OCI-M2 (cell line): ENCODE measurements at regions not wholly inside any gene's neighbourhood (a gene's known extent, or its start where the extent isn't known, plus 50 kb on each side); places are given as distances from the start of the nearest gene placed in this dataset.

Source experiments
- DNase-seq: peaks from one replicate; lab custom pipeline; 2025; ENCODE audit not compliant: unreplicated experiment; lab: John Stamatoyannopoulos, UW

DNA sequence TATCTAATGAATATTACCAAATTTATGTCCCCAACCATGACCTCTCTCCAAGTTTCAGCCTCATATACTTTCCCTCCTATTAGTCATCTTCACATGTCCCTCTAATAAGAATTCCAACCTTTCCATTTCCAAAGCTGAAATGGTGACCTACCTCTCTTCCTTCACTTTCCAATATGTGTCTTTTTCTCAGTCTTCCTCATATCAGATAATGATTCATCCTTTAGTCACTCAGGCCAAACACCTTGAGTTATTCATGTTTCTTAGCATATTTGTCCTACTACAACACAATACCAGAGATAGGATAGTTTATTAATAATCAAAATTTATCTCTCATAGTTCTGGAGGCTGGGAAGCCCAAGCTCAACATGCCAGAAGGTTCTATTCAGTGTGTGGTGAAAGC is 318.5 kb upstream of the ZWINT start:
- no peak for DNase-seq

DNA sequence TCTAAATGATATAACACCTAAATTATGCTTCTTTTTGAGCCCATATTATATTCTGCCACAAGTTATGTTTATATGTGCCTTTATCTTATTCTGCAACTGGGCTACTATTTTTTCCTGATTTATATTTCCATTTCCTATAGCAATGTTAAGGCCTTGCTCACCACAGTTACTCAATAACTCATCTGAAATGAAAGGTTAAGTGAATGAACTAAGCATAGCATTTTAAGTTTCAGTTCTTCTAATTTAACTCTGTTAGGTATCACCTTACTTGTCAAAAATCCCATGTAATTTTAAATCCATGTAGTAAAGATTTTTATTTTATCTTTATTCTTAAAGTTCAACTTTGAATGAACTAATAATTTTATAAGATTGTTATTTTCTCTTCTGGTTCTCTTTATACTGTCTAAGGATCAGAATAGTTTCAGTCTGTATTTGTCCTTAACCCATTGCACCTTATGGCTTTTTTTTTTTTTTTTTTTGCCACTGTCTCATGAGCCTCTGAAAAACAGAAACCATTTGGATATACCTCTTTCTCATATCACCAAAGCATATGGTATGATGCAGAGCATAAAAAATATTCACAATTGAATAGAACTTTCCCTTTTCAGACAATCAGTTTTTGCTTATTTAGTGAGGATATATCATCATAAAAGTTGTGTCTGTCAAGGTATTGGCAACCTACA is 301.8 kb upstream of the ZWINT start:
- no peak for DNase-seq

DNA sequence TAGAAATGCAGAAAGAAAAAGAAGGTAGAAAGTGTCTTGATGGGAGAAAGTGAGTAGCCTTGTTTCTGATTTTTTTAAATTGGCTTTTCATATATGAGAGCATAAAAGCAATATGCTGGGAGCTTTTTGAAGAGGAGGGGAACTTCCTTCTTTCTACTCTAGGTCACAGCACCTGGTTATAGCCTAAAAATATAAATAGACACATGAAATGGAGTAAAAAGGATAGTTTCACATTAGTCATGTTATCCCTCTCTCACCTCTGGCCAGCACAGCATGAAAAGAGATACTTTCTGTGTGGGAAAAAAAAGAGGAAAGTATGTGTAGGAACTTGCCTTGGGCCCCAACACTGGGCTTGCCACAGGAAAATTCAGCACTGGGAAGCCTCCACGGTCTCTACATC is 292.2 kb upstream of the ZWINT start:
- no peak for DNase-seq

DNA sequence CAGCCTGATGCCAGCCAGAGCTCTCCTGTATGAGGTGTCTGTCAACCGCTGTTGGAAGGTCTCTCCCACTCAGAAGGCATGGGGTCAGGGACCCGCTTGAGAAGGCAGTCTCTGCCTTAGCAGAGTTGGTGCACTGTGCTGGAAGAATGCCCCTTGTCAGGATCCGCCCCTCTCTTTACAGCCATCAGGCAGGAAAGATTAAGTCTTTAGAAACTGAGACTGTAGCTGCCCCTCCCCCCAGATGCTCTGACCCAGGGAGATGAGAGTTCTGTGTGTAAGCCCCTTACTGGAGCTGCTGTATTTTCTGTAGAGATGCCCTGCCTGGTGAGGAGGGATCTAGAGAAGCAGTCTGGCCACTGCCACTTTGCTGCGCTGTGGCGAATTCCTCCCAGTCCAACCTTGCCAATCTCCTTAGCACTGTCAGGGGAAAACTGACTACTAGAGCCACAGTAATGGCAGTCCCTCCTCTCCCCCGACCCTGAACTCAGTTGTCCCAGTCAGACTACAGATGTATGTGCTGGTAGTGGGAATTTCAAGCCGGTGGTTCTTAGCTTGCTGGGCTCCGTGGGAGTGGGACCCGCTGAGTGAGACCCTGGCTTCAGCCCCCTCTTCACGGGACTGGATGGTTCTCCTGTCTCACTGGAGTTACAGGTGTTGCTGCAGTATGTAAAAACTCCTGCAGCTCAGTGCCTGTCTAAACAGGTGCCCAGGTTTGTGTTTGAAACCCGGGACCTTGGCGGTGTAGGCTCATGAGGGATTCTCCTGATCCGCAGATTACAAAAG is 285.5 kb upstream of the ZWINT start:
- no peak for DNase-seq

DNA sequence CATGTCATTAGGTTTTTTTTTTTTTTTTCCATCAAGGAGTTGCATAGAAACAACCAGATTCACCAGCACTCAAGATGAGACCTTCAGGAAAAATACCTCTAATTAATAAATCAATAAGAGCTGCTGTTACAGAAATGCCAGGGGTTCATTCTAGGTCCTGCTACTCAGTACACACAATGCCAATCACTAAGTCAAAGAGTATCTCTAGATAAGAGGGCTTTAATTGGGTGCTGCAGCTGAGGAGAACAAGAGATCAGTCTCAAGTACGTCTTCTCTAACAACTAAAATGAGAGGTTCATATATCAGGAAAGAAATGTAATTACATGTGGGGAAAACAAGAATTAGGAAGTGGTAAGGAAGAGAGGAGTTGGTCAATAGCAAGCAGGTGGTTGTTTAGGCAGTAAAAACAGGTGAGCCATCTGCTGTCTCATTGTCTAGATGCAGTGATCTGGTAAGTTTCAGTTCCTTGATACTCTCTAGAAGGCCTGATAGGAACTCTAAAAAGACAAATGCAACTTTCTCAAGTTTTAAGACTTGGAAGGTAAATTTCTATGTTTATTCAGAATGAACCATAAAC is 272.9 kb upstream of the ZWINT start:
- no peak for DNase-seq

DNA sequence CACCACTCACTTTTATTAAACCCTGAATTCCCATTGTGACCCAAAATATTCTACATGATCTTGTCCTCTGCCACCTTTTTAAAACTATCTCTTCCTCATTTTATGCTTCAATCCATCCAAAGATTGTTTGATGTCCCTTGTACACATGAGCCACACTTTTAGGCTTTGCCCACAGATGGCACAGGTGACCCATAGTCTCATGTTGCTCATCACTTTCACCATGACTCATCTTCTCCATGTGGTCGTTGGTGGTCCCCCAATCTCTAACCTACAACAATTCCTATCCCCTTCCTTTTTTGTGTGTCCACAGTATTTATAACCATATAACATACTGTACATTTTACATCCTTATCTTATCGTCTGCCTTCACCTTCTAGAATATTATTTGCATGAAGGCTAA is 271.5 kb upstream of the ZWINT start:
- DNase-seq = no peak

DNA sequence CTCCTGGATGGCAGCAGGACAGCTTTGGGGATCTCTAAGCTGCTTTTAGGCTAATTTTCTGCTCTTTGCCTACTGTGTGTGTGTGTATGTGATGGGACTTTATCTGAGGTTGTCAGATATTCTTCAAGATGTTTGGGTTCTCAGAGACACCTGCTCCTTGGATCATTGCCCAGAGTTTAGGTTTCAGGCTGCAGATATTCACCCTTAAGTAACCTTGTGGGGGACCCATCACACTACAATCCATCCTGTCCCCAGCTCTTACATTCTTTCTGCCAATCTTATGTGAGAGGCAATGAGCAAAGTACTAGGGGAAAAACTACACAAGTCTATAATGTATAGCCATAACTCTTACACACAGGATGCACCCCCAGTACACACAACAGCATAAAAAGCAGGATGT is 263.0 kb upstream of the ZWINT start:
- DNase-seq = no peak

DNA sequence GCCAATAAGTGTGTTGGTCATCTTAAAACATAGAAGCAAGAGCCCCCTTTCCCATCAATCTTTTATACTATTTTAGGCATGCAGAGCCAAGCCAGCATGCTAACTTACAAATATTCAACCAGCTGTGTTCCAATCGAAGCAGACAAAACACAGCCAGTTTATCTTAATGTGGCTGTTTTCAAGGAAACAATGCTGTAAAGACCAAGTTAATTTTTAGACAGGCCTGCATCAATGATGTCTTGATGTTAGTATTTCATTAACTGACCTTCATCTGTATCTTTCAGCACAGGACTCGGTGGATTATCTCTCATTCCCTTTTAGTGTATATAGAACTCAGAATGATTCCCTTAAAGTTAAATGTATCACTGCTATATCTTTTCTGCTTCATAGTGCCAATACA is 262.0 kb upstream of the ZWINT start:
- DNase-seq = no peak

DNA sequence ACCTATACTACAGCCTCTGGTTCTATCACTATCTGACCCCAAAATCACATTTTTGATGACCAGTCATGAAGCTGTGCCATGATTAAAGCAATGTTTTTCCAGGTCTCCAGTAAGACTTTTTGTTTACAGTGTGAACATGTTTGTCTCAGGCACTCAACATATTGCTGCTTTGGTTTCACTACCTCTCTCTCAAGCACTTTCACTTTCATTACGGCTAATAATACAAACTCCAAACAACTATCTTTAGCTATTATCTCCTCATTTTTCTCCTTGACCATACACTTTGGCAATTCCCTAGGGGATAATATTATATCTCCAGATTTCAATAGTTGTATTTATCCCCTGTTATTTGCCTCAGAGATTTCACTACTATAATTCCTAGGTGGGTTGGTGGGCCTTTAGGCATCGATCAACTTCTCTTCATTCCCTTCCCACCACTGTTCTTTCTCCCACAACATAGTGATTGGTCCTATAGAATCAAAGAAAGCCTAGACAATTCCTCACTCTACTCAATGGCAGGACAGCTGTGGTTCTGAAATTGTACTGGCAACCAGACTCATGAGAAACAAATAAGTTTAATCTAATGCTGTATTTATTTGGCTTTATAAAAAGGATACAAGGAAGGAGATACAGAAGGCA is 261.4 kb upstream of the ZWINT start:
- no peak for DNase-seq

DNA sequence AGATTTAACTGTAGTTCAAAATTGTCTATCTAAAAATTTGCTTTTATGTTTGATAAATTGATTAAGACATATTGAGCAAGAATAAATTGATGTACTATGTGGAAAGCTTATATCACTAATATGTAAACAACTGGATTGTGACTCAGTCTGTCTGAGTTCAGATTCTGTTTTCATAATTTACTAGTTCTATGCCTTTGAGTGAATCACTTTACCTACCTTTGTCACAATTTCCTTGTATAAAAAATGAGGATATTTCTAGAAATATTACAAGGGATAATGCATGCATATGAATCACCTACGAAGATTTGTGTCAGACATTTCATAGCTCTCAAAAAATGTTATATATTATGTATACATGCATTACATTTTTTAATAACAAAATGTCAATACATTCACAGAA is 245.1 kb upstream of the ZWINT start:
- DNase-seq = no peak

DNA sequence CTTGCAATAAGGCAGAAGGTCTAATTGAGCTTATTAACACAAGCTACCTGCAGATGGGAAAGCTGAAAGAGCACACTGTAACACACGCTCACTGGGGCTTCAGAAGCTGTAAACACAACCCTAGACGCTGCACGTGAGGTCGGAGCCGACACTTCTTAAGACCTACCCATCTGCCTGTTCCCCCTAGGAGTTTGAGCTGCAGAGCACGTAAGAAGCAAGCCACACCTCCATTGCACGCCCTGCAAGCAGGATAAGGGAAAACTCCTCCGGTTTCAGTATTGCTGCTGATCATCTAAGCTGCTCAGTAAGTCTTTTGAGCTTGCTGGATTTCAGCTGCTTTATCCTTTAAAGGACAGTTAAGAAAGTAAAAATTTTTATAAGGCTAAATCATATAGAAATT is 244.0 kb upstream of the ZWINT start:
- DNase-seq = no peak

DNA sequence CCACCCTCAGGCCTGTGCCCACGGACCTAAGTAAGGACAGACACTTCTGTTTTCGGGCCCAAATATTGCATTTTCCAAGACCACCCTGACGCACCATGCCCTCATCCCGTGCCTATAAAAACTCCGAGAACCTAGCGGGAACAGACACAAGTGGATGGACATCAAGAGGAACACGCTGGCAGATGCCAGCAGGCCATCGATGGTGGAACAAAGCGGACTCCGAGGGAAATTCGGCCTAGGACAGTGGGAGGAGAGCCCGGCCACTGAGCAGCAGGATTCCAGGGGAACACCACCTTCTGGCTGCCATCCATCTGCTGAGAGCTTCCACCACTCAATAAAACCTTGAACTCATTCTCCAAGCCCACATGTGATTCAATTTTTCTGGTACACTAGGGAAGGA is 243.6 kb upstream of the ZWINT start:
- no peak for DNase-seq

DNA sequence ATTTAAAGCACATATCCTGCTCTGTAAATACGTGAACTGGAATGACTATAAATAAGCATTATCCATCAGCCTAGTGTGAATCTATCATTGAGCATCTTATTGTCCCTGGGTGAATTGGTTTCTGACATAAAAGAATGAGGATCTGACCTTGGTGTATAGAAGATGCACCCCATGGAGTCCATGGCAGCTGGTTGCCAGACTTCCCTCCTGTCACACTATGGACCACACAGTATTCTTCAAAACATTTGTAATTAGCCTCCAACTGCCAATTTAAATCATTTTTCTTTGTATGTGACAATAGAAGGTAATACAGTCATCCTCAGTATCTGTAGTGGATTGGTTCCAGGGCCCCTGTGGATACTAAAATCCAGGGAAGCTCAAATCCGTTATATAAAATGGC is 238.1 kb upstream of the ZWINT start:
- DNase-seq = no peak

DNA sequence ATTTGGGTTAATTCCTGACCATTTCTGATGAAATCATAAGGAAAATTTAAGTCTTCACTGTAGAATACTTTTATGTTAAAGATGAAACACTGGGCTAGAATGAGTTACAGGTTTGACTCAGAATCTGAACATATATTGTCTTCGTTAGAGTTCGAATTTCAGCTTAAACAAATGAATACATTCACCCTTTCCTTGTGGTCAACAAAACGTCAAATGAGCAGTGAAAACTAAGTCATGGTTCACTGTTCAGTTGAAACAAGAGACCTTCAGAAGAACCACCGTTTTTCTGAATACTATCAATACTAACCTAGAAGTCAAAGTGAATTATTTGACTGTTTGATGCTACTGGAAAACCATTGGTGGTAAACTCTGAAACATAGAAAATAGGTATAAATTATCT is 235.2 kb upstream of the ZWINT start:
- DNase-seq = no peak

DNA sequence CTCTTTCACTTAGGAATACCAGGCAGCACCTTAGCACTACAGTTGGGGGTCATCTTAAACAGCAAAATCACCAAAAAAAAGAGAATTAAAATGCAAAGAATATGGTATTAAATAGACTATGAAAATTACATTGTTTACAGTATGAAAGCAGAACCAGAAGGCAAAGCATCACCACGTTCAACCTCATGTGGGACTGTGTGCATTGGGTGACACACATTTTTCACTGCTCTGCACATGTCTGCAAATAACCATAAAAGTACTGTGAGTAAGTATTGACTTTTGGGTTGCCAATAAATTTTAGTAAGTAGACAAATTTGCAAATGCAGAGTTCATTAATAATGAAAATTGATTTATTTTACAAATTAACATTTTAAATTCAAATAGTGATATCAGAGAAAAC is 232.1 kb upstream of the ZWINT start:
- DNase-seq = no peak

DNA sequence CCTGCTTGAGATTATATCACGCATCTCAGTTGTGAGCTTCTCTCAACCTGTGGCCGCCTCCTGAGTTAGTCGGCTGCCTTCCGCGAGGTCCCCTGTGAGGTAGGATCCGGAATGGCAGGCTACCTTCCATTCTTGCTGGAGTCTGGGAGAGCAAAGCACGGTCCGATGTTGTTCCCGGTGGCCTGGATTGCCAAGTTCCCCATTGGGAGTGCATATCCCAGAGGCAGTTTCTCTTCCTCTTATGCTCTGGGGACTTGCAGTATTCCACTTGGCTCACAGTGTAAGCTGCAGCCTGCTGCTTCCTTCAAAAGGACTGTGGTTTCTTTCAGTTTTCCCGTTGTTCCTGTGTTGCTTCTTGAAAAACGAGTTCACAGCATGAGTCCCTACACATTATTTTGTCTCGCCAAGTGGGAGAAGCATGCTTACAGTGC is 225.4 kb upstream of the ZWINT start:
- DNase-seq = no peak

DNA sequence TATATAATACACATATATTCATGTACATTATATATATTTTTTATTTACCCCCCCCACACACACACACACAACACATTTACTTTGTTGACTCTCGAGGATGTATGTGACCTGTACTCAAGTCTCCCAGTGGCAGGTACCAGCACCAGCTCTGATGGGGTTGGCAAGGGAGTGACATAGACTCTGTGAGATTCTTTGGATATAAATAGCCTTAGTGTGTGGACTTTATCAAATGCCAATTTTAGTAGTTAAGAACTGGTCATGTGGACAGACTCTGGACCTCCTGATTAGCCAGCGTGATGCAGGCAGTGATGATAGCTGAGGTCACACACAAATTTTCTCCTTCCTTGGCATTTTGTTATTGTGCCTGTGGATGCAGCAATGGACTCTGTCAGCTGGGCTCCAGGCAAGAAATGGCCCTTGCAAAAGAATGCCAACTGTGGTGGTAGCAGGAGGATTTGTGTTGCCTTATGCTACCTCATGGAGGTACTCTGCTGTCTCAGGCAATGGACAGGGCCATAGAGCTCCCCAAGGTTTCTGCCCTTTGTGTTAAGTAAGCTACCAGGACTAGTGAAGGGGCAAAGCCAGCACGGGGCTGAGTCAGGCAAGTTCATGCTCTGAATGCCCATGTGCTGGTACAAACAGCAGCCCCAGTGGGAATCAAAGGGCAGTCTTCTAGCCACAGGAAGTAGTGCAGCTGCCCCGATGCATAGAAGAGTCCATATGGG is 224.6 kb upstream of the ZWINT start:
- DNase-seq = no peak

DNA sequence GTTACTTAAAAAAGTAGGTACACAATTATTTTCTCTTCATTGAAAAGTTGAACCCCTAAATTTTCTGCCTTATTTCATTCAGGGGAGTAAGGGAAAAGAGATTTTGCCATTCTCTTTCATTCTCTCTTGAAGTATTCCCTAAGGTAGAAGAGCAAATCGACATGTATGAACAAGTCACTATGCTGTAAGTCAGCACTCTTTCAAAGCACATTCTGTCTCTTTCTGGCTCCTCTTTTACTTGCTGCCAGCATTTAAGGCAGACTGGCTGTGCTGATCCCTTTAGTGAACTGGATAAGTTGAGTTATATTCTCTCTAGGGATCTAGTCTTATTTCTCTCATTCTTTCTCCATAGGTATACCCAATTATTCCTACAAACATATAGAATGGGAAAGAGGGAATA is 222.3 kb upstream of the ZWINT start:
- DNase-seq = no peak

DNA sequence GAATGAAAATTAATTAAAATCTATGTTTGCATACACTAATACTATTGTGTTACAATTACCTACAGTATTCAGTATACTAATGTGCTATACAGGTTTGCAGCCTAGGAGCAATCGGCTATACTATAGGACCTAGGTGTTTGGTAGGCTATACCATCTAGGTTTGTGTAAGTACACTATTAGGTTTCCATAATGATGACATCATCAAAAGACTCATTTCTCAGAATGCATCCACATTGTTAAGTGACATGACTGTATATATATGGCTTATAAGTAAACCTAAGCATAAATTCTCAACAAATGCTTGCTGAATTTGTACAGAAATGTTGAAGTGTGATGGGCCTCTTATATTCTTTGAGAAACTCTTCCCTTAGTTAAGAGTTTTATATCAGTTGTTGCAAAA is 206.5 kb upstream of the ZWINT start:
- no peak for DNase-seq

DNA sequence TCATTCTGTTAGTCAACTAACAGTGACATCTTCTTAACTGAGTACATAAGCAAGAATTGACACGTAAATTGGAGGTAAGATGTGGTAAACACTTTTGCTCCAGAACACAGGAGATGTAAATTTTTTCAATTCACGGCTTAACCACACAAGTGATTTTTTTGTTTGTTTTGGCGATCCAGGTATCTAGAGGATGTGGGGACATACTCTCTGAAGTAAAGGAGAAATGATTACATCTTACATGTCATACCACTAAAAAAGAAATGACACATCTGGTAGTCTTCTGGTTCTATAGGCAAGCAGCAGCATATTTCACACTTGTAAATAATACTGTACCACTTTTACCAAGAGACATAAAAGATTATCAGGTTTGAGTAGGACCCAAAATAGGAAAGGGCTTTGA is 200.3 kb upstream of the ZWINT start:
- DNase-seq = no peak

DNA sequence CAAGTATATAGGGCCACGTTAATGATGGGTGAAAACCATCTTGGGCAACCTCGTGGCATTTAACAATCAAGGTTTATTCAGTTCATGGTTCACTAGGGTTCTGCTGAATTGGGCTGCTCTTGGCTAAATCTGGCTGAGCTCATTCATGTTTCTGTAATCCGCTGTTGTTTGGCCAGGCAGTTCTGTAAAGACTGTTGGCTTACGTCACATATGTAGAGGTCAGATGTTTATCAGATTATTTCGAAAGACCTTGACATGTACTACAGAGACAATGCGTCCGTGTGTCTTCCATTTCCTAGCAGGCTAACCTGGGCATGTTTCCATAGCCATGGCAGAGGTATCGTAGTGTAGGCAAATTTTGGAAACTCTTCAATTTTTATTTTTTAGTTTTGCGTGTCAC is 190.0 kb upstream of the ZWINT start:
- DNase-seq = no peak
